Neural cell (in vitro differentiated cells): ENCODE measurements at regions not wholly inside any gene's neighbourhood (a gene's known extent, or its start where the extent isn't known, plus 50 kb on each side); places are given as distances from the start of the nearest gene placed in this dataset.

Source experiments
- H2AFZ ChIP-seq: fragments of 200-600, 300-800 bp; sonication (generic), shearing (Covaris generic); 2 replicates; pipeline ENCODE4 v1.6.0; 2014; ENCODE audit warnings: low read depth, mild to moderate bottlenecking, antibody characterized with exemption, low read length, moderate library complexity
- H3F3A ChIP-seq: fragments of 200-600 bp; shearing (Covaris generic); 2 replicates; pipeline ENCODE4 v1.6.1; 2016; ENCODE audit warnings: mild to moderate bottlenecking, moderate library complexity, mixed read lengths, antibody characterized with exemption, low read length; ENCODE audit not compliant: insufficient read depth, poor library complexity, severe bottlenecking
- H3K27ac ChIP-seq: fragments of 200-600, 300-800 bp; sonication (generic), shearing (Covaris generic); 2 replicates; pipeline ENCODE4 v1.5.1; 2014; ENCODE audit warnings: mild to moderate bottlenecking, low read length, moderate library complexity
- H3K27me3 ChIP-seq: fragments of 300-800, 200-600 bp; sonication (generic), shearing (Covaris generic); 2 replicates; pipeline ENCODE4 v1.6.0; 2014; ENCODE audit warnings: mild to moderate bottlenecking, low read depth, low read length, moderate library complexity; ENCODE audit not compliant: insufficient read depth
- H3K36me3 ChIP-seq: fragments of 300-800, 200-600 bp; sonication (generic), shearing (Covaris generic); 2 replicates; pipeline ENCODE4 v1.5.1; 2014; ENCODE audit warnings: mild to moderate bottlenecking, antibody characterized with exemption, low read length, moderate library complexity; ENCODE audit not compliant: insufficient read depth
- H3K4me2 ChIP-seq: fragments of 300-800, 200-600 bp; sonication (generic), shearing (Covaris generic); 2 replicates; pipeline ENCODE4 v1.6.0; 2014; ENCODE audit warnings: mild to moderate bottlenecking, low read length
- H3K4me3 ChIP-seq: fragments of 300-800, 200-600 bp; sonication (generic), shearing (Covaris generic); 2 replicates; pipeline ENCODE4 v1.5.1; 2014; ENCODE audit warnings: mild to moderate bottlenecking, low read length, moderate library complexity
- H3K79me2 ChIP-seq: fragments of 200-600 bp; shearing (Covaris generic); replicated peaks from 2 replicates; pipeline ENCODE4 v1.6.0; 2014; ENCODE audit warnings: mild to moderate bottlenecking, low read length, moderate library complexity; ENCODE audit not compliant: insufficient read depth
- H3K9ac ChIP-seq: fragments of 300-800, 200-600 bp; sonication (generic), shearing (Covaris generic); 2 replicates; pipeline ENCODE4 v1.6.1; 2016; ENCODE audit warnings: mild to moderate bottlenecking, low read length, mixed read lengths
- H3K9me2 ChIP-seq: fragments of 200-600 bp; shearing (Covaris generic); 2 replicates; pipeline ENCODE4 v1.6.1; 2016; ENCODE audit warnings: mild to moderate bottlenecking, low read length, mixed read lengths; ENCODE audit not compliant: insufficient read depth
- H3K9me3 ChIP-seq: fragments of 200-600, 300-800 bp; sonication (generic), shearing (Covaris generic); 2 replicates; pipeline ENCODE4 v1.6.1; 2016; ENCODE audit warnings: mild to moderate bottlenecking, mixed run types, low read length, moderate library complexity, mixed read lengths
- H4K20me1 ChIP-seq: fragments of 200-600 bp; shearing (Covaris generic); 2 replicates; pipeline ENCODE4 v1.6.1; 2016; ENCODE audit warnings: mild to moderate bottlenecking, mixed run types; ENCODE audit not compliant: insufficient read depth
- CTCF ChIP-seq: fragments of 450-650 bp; IDR thresholded peaks from 2 replicates; pipeline ENCODE4 v1.5.1; 2014; ENCODE audit warnings: antibody characterized with exemption, mild to moderate bottlenecking, moderate library complexity; ENCODE audit not compliant: poor library complexity, severe bottlenecking
- EP300 ChIP-seq: fragments of 450-650 bp; conservative IDR thresholded peaks from 2 replicates; pipeline ENCODE4 v1.6.1; 2014; ENCODE audit warnings: antibody characterized with exemption, mild to moderate bottlenecking, moderate library complexity; ENCODE audit not compliant: poor library complexity, severe bottlenecking
- EZH2 ChIP-seq: fragments of 200-600, 300-800 bp; shearing (Covaris generic), sonication (generic); IDR thresholded peaks from 2 replicates; pipeline ENCODE4 v1.6.1; 2014; ENCODE audit warnings: antibody characterized with exemption, low read length, borderline replicate concordance, mild to moderate bottlenecking; ENCODE audit not compliant: insufficient read depth, poor library complexity, severe bottlenecking
- POLR2AphosphoS5 ChIP-seq: IDR thresholded peaks from 2 replicates; pipeline ENCODE4 v1.6.1; 2012
- RAD21 ChIP-seq: fragments of 450-650 bp; conservative IDR thresholded peaks from 2 replicates; pipeline ENCODE4 v1.6.1; 2014; ENCODE audit warnings: antibody characterized with exemption, mild to moderate bottlenecking, moderate library complexity
- SMC3 ChIP-seq: fragments of 450-650 bp; conservative IDR thresholded peaks from 2 replicates; pipeline ENCODE4 v1.6.1; 2014; ENCODE audit warnings: antibody characterized with exemption, mild to moderate bottlenecking, moderate library complexity; ENCODE audit not compliant: poor library complexity
- TAF1 ChIP-seq: IDR thresholded peaks from 2 replicates; pipeline ENCODE4 v1.6.1; 2012; ENCODE audit warnings: low read depth
- TF ChIP-seq, protein P1 (sequence below): IDR thresholded peaks from 2 replicates; pipeline ENCODE4 v1.6.1; 2012; ENCODE audit warnings: borderline replicate concordance

DNA sequence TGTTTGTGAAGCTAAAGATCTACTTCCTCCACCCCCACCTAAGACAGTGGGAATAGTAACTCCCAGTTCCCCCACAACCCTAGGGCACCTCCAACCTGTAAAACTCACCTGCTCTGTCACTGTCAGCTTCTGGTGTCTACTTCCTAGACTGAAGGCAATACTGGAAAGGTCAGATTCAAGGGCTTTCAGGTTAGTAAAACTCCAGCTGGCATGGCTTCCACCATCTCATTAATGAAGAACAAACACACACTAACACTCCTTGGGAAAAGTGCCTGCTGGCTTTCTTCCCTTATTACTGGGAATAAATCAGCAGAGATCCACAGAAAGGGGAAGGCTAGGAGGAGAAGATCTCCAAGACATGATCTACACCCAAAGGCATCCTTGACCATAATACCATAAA is 109.9 kb downstream of the TMEM174 start:
- H3K79me2 ChIP-seq, result no peaks in the 10 kb centered on the region
- TF ChIP-seq POLR2AphosphoS5, result no peak
- no peak for TF ChIP-seq EP300
- no peak for TF ChIP-seq EZH2
- TF ChIP-seq, protein P1, sequence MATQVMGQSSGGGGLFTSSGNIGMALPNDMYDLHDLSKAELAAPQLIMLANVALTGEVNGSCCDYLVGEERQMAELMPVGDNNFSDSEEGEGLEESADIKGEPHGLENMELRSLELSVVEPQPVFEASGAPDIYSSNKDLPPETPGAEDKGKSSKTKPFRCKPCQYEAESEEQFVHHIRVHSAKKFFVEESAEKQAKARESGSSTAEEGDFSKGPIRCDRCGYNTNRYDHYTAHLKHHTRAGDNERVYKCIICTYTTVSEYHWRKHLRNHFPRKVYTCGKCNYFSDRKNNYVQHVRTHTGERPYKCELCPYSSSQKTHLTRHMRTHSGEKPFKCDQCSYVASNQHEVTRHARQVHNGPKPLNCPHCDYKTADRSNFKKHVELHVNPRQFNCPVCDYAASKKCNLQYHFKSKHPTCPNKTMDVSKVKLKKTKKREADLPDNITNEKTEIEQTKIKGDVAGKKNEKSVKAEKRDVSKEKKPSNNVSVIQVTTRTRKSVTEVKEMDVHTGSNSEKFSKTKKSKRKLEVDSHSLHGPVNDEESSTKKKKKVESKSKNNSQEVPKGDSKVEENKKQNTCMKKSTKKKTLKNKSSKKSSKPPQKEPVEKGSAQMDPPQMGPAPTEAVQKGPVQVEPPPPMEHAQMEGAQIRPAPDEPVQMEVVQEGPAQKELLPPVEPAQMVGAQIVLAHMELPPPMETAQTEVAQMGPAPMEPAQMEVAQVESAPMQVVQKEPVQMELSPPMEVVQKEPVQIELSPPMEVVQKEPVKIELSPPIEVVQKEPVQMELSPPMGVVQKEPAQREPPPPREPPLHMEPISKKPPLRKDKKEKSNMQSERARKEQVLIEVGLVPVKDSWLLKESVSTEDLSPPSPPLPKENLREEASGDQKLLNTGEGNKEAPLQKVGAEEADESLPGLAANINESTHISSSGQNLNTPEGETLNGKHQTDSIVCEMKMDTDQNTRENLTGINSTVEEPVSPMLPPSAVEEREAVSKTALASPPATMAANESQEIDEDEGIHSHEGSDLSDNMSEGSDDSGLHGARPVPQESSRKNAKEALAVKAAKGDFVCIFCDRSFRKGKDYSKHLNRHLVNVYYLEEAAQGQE, result no peak
- TF ChIP-seq SMC3, result no peak
- TF ChIP-seq RAD21, result no peak

GRCh38 chr5:73282383-73282782 is 109.4 kb downstream of the TMEM174 start:
- no peaks in the 10 kb centered on the region for H3K9me2 ChIP-seq
- H4K20me1 ChIP-seq, result no peaks in the 10 kb centered on the region
- peaks cover 9% of the 10 kb centered on the region for H3K27me3 ChIP-seq
- no peaks in the 10 kb centered on the region for H3K9me3 ChIP-seq
- no peak for TF ChIP-seq CTCF
- no peak for TF ChIP-seq RAD21
- no peak for TF ChIP-seq EP300
- TF ChIP-seq POLR2AphosphoS5, result no peak
- no peak for TF ChIP-seq SMC3
- TF ChIP-seq EZH2, result no peak
- TF ChIP-seq TAF1, result no peak
- H3K4me2 ChIP-seq, result no peak overlapping the region
- H3K9ac ChIP-seq, result no peak overlapping the region
- H2AFZ ChIP-seq, result no peak overlapping the region
- H3K79me2 ChIP-seq, result no peaks in the 10 kb centered on the region
- no peaks in the 10 kb centered on the region for H3K36me3 ChIP-seq
- no peak overlapping the region for H3K4me3 ChIP-seq
- no peaks in the 10 kb centered on the region for H3F3A ChIP-seq
- H3K27ac ChIP-seq, result no peak overlapping the region

More for the DNA sequence above, 109.9 kb downstream of the TMEM174 start:
- Histone ChIP-seq H3K4me3 (no peak overlapping the region), H3K36me3 (no peaks in the 10 kb centered on the region), H3K9ac (no peak overlapping the region), H4K20me1 (no peaks in the 10 kb centered on the region), H2AFZ (no peak overlapping the region), H3K27ac (no peak overlapping the region), H3F3A (no peaks in the 10 kb centered on the region), H3K27me3 (peaks cover 9% of the 10 kb centered on the region), H3K9me2 (no peaks in the 10 kb centered on the region), H3K4me2 (no peak overlapping the region), H3K9me3 (no peaks in the 10 kb centered on the region)
